H1 (cell line): ENCODE measurements at regions not wholly inside any gene's neighbourhood (a gene's known extent, or its start where the extent isn't known, plus 50 kb on each side); places are given as distances from the start of the nearest gene placed in this dataset.
A peak's percentile ranks its signal among the peaks of the same experiment; 100 is the strongest.

Source experiments
- CTCF ChIA-PET: fragments of 300-600 bp; sonication (Branson Sonifier 250); formaldehyde crosslinking; loops from one replicate; lab custom pipeline; 2021; ENCODE audit not compliant: partially characterized antibody; lab: Charles Lee
- POLR2A ChIA-PET: fragments of 300-600 bp; sonication (Branson Sonifier 250); formaldehyde crosslinking; loops from one replicate; lab custom pipeline; 2021; ENCODE audit warnings: inconsistent platforms; ENCODE audit not compliant: partially characterized antibody; lab: Charles Lee
- DNase-seq, 2 experiments: peaks; one replicate each; pipeline versions ENCODE4 v3.0.0 to v3.0.0-alpha.2; 2010 to 2022; ENCODE audit warnings: low spot score in 2 of 2, low read depth in 1 of 2, mixed read lengths in 1 of 2
- FAIRE-seq: peaks from 2 replicates; lab custom pipeline; 2011; peaks lifted over from hg19 to GRCh38; lab: Jason Lieb, UNC
- H2AFZ ChIP-seq: 2 replicates; pipeline ENCODE4 v1.8.1; 2012; ENCODE audit warnings: low read length, inconsistent platforms
- H2AK5ac ChIP-seq: 2 replicates; pipeline ENCODE4 v1.6.1; 2013; ENCODE audit warnings: low read depth, low read length
- H2BK120ac ChIP-seq: replicated peaks from 2 replicates; pipeline ENCODE3; 2013; ENCODE audit warnings: low read depth, low read length, inconsistent platforms
- H2BK12ac ChIP-seq: 2 replicates; pipeline ENCODE4 v1.6.1; 2013; ENCODE audit warnings: low read depth, low read length
- H2BK15ac ChIP-seq: 2 replicates; pipeline ENCODE4 v1.6.1; 2013; ENCODE audit warnings: low read length
- H2BK20ac ChIP-seq: 2 replicates; pipeline ENCODE4 v1.6.1; 2013; ENCODE audit warnings: low read length
- H2BK5ac ChIP-seq: 2 replicates; pipeline ENCODE4 v1.6.1; 2013; ENCODE audit warnings: low read depth, low read length
- H3K14ac ChIP-seq: 2 replicates; pipeline ENCODE4 v1.6.1; 2013; ENCODE audit warnings: inconsistent platforms; ENCODE audit not compliant: insufficient read length
- H3K18ac ChIP-seq: 2 replicates; pipeline ENCODE4 v1.6.1; 2013; ENCODE audit warnings: low read length; ENCODE audit errors: extremely low read depth
- H3K23ac ChIP-seq: 2 replicates; pipeline ENCODE4 v1.6.1; 2013; ENCODE audit warnings: inconsistent platforms; ENCODE audit not compliant: insufficient read length
- H3K23me2 ChIP-seq: 2 replicates; pipeline ENCODE4 v1.6.1; 2013; ENCODE audit warnings: low read depth, low read length
- H3K27ac ChIP-seq: 2 replicates; pipeline ENCODE4 v1.6.1; 2011; ENCODE audit warnings: low read depth, low read length, inconsistent platforms
- H3K27me3 ChIP-seq, 4 experiments: replicated peaks in 1 of 4; 1 replicate in 1 of 4; 2 replicates in 3 of 4; pipeline versions ENCODE4 v1.6.1 to v1.8.1; 2011 to 2013; ENCODE audit warnings: low read length in 3 of 4, mild to moderate bottlenecking in 3 of 4, inconsistent platforms in 2 of 4, mixed read lengths in 2 of 4, moderate library complexity in 1 of 4; ENCODE audit not compliant: control insufficient read depth in 3 of 4, insufficient read depth in 3 of 4; ENCODE audit errors: extremely low read depth in 1 of 4
- H3K36me3 ChIP-seq, 4 experiments: 2 replicates each; pipeline versions ENCODE4 v1.6.1 to v1.8.1; 2011 to 2013; ENCODE audit warnings: mild to moderate bottlenecking in 4 of 4, low read length in 3 of 4, moderate library complexity in 2 of 4, control low read depth in 1 of 4, inconsistent platforms in 1 of 4; ENCODE audit not compliant: insufficient read depth in 4 of 4, control insufficient read depth in 2 of 4
- H3K4ac ChIP-seq: replicated peaks from 2 replicates; pipeline ENCODE3; 2013; ENCODE audit warnings: low read length, low read depth, mixed read lengths, inconsistent platforms; ENCODE audit not compliant: insufficient read length
- H3K4me1 ChIP-seq, 4 experiments: replicated peaks in 1 of 4; 1 replicate in 1 of 4; 2 replicates in 3 of 4; pipeline versions ENCODE4 v1.6.1 to v1.8.1; 2011 to 2013; ENCODE audit warnings: low read length in 3 of 4, inconsistent platforms in 2 of 4, mixed read lengths in 1 of 4; ENCODE audit not compliant: insufficient read depth in 4 of 4, control insufficient read depth in 3 of 4
- H3K4me2 ChIP-seq, 2 experiments: 2 replicates each; pipeline versions ENCODE4 v1.6.1 to v1.8.1; 2011 to 2013; ENCODE audit warnings: low read depth in 2 of 2, low read length in 2 of 2, control low read depth in 1 of 2, inconsistent platforms in 1 of 2, mild to moderate bottlenecking in 1 of 2; ENCODE audit not compliant: insufficient read depth in 1 of 2
- H3K4me3 ChIP-seq, 4 experiments: fragments of 200-600, 300-600 bp in 1 of 4; sonication (generic), shearing (Covaris generic), sonication (Bioruptor Twin) in 1 of 4; 2 replicates each; pipeline versions ENCODE4 v1.5.1 to v1.8.1; 2011 to 2016; ENCODE audit warnings: low read length in 4 of 4, low read depth in 3 of 4, control low read depth in 2 of 4, inconsistent platforms in 2 of 4, mild to moderate bottlenecking in 2 of 4, mixed read lengths in 1 of 4, moderate library complexity in 1 of 4; ENCODE audit not compliant: insufficient read depth in 2 of 4; ENCODE audit errors: extremely low read depth in 1 of 4
- H3K56ac ChIP-seq: replicated peaks from 2 replicates; pipeline ENCODE3; 2013; ENCODE audit warnings: low read depth, mild to moderate bottlenecking, mixed read lengths, low read length, inconsistent platforms; ENCODE audit not compliant: insufficient read length
- H3K79me1 ChIP-seq: 2 replicates; pipeline ENCODE4 v1.6.1; 2013; ENCODE audit warnings: low read depth, low read length, control low read depth
- H3K79me2 ChIP-seq, 2 experiments: 2 replicates each; pipeline versions ENCODE4 v1.6.1 to v1.8.1; 2012 to 2013; ENCODE audit warnings: low read length in 2 of 2, mild to moderate bottlenecking in 2 of 2, inconsistent platforms in 1 of 2; ENCODE audit not compliant: insufficient read depth in 2 of 2, control insufficient read depth in 1 of 2
- H3K9ac ChIP-seq, 4 experiments: replicated peaks in 1 of 4; 1 replicate in 1 of 4; 2 replicates in 3 of 4; pipeline versions ENCODE4 v1.6.1 to v1.8.1; 2011 to 2013; ENCODE audit warnings: low read depth in 3 of 4, low read length in 3 of 4, control low read depth in 2 of 4, mild to moderate bottlenecking in 2 of 4, moderate library complexity in 2 of 4, inconsistent platforms in 1 of 4; ENCODE audit errors: extremely low read depth in 1 of 4
- H3K9me3 ChIP-seq, 2 experiments: 2 replicates each; pipeline versions ENCODE4 v1.6.1 to v1.8.1; 2012 to 2013; ENCODE audit warnings: mild to moderate bottlenecking in 2 of 2, moderate library complexity in 2 of 2, control low read depth in 1 of 2, inconsistent platforms in 1 of 2, low read depth in 1 of 2, low read length in 1 of 2, mixed read lengths in 1 of 2; ENCODE audit not compliant: insufficient read depth in 2 of 2
- H4K20me1 ChIP-seq, 2 experiments: replicated peaks in 1 of 2; 2 replicates each; pipeline versions ENCODE3 to v1.8.1; 2011 to 2013; ENCODE audit warnings: inconsistent platforms in 2 of 2, low read length in 2 of 2, mild to moderate bottlenecking in 1 of 2; ENCODE audit not compliant: insufficient read depth in 2 of 2, control insufficient read depth in 1 of 2
- H4K5ac ChIP-seq: 2 replicates; pipeline ENCODE4 v1.6.1; 2013; ENCODE audit warnings: low read length, low read depth, mixed read lengths, inconsistent platforms; ENCODE audit not compliant: insufficient read length
- H4K8ac ChIP-seq: 2 replicates; pipeline ENCODE4 v1.8.0; 2013; ENCODE audit warnings: mild to moderate bottlenecking, moderate library complexity, low read length, inconsistent platforms; ENCODE audit not compliant: insufficient read depth; ENCODE audit errors: extremely low read depth
- H4K91ac ChIP-seq: replicated peaks from 2 replicates; pipeline ENCODE3; 2013; ENCODE audit warnings: low read length, mixed read lengths, inconsistent platforms; ENCODE audit not compliant: insufficient read length
- KDM1A ChIP-seq: fragments of 200-600, 300-600 bp; sonication (generic); IDR thresholded peaks from 2 replicates; pipeline ENCODE4 v1.7.1; 2016; ENCODE audit warnings: mild to moderate bottlenecking, low read length, borderline replicate concordance
- KDM5A ChIP-seq: fragments of 200-600 bp; IDR thresholded peaks from 2 replicates; pipeline ENCODE4 v1.7.1; 2012; ENCODE audit warnings: mild to moderate bottlenecking, low read length, inconsistent platforms, mixed read lengths
- TBP ChIP-seq: IDR thresholded peaks from 2 replicates; pipeline ENCODE4 v1.6.1; 2011; ENCODE audit warnings: low read depth, low read length, improper control_type of control experiment
- TEAD4 ChIP-seq: IDR thresholded peaks from 2 replicates; pipeline ENCODE4 v1.6.1; 2012; ENCODE audit warnings: low read depth, low read length, inconsistent platforms, mixed read lengths
- WGBS, 2 experiments: shearing (Covaris generic) in 1 of 2; methylation state at CpG; one replicate each; pipeline versions ENCODE4 v1.1.6 to v1.1.7; 2013 to 2015; ENCODE audit warnings: low lambda C conversion rate in 2 of 2, mixed read lengths in 2 of 2, inconsistent platforms in 1 of 2, low coverage in 1 of 2, missing lambda C conversion rate in 1 of 2; ENCODE audit not compliant: insufficient replicate concordance in 2 of 2, insufficient coverage in 1 of 2, insufficient read length in 1 of 2; ENCODE audit errors: extremely low coverage in 1 of 2, missing lambda C conversion rate in 1 of 2; 5-methylcytosine and 5-hydroxymethylcytosine counted together

DNA sequence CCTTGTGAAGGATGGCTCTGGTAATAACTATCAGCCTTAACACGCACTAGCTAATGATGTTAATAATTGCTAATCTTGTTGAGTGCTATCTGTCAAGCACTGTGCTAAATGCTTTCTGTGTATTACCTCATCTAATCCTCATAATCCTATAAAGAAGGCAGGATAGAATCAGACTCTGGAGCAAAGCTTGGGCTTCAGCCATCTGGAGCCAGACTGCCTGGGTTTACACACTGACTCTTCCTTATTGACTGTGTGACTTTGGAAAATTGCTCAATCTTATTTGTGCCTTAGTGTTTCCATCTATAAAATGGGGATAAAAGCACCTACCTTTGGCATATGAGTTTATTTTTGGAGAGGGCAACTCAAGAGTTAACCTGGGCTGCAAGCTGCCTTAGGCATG lies 216.1 kb downstream of the NUF2 start:
- no peak overlapping the region for H2BK120ac ChIP-seq
- CTCF ChIA-PET, result interaction anchor here (0.6 to 5.2 kb wide), 13 partner anchors 9 to 699 kb away, joined by 3 to 22 read pairs (median 3); no protein-coding TSS in a partner anchor
- H3K27me3 ChIP-seq, result no peaks in the 10 kb centered on the region
- no peak overlapping the region for H3K4me3 ChIP-seq
- POLR2A ChIA-PET, result no interaction called here
- no peak overlapping the region for H4K8ac ChIP-seq
- H2AK5ac ChIP-seq, result no peak overlapping the region
- peaks cover 0 to 9% (median 1%) of the 10 kb centered on the region in 4 experiments; a peak in 1 of 7 replicates for H3K4me1 ChIP-seq
- H3K18ac ChIP-seq, result no peak overlapping the region
- no peak overlapping the region for H3K23ac ChIP-seq
- no peak overlapping the region for H3K14ac ChIP-seq
- no peaks in the 10 kb centered on the region for H3K23me2 ChIP-seq
- no peak overlapping the region for H4K5ac ChIP-seq
- TF ChIP-seq TEAD4, result no peak
- peak; percentile 53; the same call in 1 of the 2 replicates for TF ChIP-seq KDM1A
- TF ChIP-seq TBP, result no peak
- TF ChIP-seq KDM5A, result no peak
- TF ChIP-seq, all 59 proteins: peak for 1
- WGBS, 2 experiments, result 95% methylated on average over 1 of the region's 1 CpG; no CpG with 5 or more reads in 1 of the 2 experiments
- no peak overlapping the region for H3K27ac ChIP-seq
- H3K79me2 ChIP-seq, result no peaks in the 10 kb centered on the region
- H3K4me2 ChIP-seq, result no peak overlapping the region
- H2BK15ac ChIP-seq, result no peak overlapping the region
- H2BK20ac ChIP-seq, result no peak overlapping the region
- no peak for FAIRE-seq
- H3K56ac ChIP-seq, result no peak overlapping the region
- H4K20me1 ChIP-seq, result no peaks in the 10 kb centered on the region
- H2BK5ac ChIP-seq, result no peak overlapping the region
- no peak for DNase-seq
- no peak overlapping the region for H3K9ac ChIP-seq
- H3K79me1 ChIP-seq, result no peaks in the 10 kb centered on the region
- no peak overlapping the region for H2AFZ ChIP-seq
- H3K36me3 ChIP-seq, result no peaks in the 10 kb centered on the region
- H2BK12ac ChIP-seq, result no peak overlapping the region
- no peaks in the 10 kb centered on the region for H3K9me3 ChIP-seq
- H3K4ac ChIP-seq, result no peak overlapping the region
- no peak overlapping the region for H4K91ac ChIP-seq
